ENCODE measurements at regions not wholly inside any gene's neighbourhood (a gene's known extent, or its start where the extent isn't known, plus 50 kb on each side); places are given as distances from the start of the nearest gene placed in this dataset.
"Not testable (repeated sequence)": the region's sequence is repeated elsewhere in the genome, so short reads cannot be mapped to it uniquely, and the experiment has no call there.

GRCh38 chr10:7108141-7108540, 302.7 kb downstream of the SFMBT2 start:
- DNase-seq (ENCODE audit: low read depth) = no peak

GRCh38 chr10:7107285-7107684, 303.5 kb downstream of the SFMBT2 start:
- no peak for DNase-seq (ENCODE audit: low read depth)

- DNase-seq (ENCODE audit: low read depth) = not testable (repeated sequence)
Measured at GRCh38 chr10:7104379-7104778, 306.5 kb downstream of the SFMBT2 start.

- no peak for DNase-seq (ENCODE audit: low read depth)
Measured at GRCh38 chr10:7102557-7103349, 308.1 kb downstream of the SFMBT2 start.

GRCh38 chr10:7102084-7102483, 308.8 kb downstream of the SFMBT2 start:
- DNase-seq (ENCODE audit: low read depth) = no peak

- no peak for DNase-seq (ENCODE audit: low read depth)
Measured at GRCh38 chr10:7101451-7101850, 309.4 kb downstream of the SFMBT2 start.

GRCh38 chr10:7100032-7100702, 310.7 kb downstream of the SFMBT2 start:
- no peak for DNase-seq (ENCODE audit: low read depth)

GRCh38 chr10:7098160-7098762, 312.6 kb downstream of the SFMBT2 start:
- no peak for DNase-seq (ENCODE audit: low read depth)

GRCh38 chr10:7094781-7095180, 316.1 kb downstream of the SFMBT2 start:
- no peak for DNase-seq (ENCODE audit: low read depth)

GRCh38 chr10:7093368-7093767, 317.5 kb downstream of the SFMBT2 start:
- DNase-seq (ENCODE audit: low read depth) = no peak

- DNase-seq (ENCODE audit: low read depth) = no peak
Measured at GRCh38 chr10:7092603-7093002, 318.2 kb downstream of the SFMBT2 start.

- DNase-seq (ENCODE audit: low read depth) = no peak
Measured at GRCh38 chr10:7090529-7090928, 320.3 kb downstream of the SFMBT2 start.

- no peak for DNase-seq (ENCODE audit: low read depth)
Measured at GRCh38 chr10:7085913-7086589, 324.8 kb downstream of the SFMBT2 start.

GRCh38 chr10:7085147-7085912, 325.5 kb downstream of the SFMBT2 start:
- no peak for DNase-seq (ENCODE audit: low read depth)

- no peak for DNase-seq (ENCODE audit: low read depth)
Measured at GRCh38 chr10:7084280-7085005, 326.4 kb downstream of the SFMBT2 start.

- no peak for DNase-seq (ENCODE audit: low read depth)
Measured at GRCh38 chr10:7082967-7083366, 327.9 kb downstream of the SFMBT2 start.

GRCh38 chr10:7077880-7078279, 333.0 kb downstream of the SFMBT2 start:
- no peak for DNase-seq (ENCODE audit: low read depth)

GRCh38 chr10:7075851-7076250, 335.0 kb downstream of the SFMBT2 start:
- no peak for DNase-seq (ENCODE audit: low read depth)

- DNase-seq (ENCODE audit: low read depth) = no peak
Measured at GRCh38 chr10:7075110-7075509, 335.7 kb downstream of the SFMBT2 start.

- no peak for DNase-seq (ENCODE audit: low read depth)
Measured at GRCh38 chr10:7071421-7071820, 339.4 kb downstream of the SFMBT2 start.

GRCh38 chr10:7070950-7071349, 339.9 kb downstream of the SFMBT2 start:
- DNase-seq (ENCODE audit: low read depth) = no peak
